Calu3 (cell line): ENCODE measurements at regions not wholly inside any gene's neighbourhood (a gene's known extent, or its start where the extent isn't known, plus 50 kb on each side); places are given as distances from the start of the nearest gene placed in this dataset.

Experiments used
- BruUV-seq: library from RNA; stranded (reverse); fragments of 400-500 nt; replicated peaks from 2 replicates; lab custom pipeline; 2021; lab: Mats Ljungman, UMichigan
- CTCF ChIA-PET: fragments of 300-600 bp; sonication (Branson Sonifier 250); formaldehyde crosslinking; loops from one replicate; lab custom pipeline; 2022; ENCODE audit warnings: antibody characterized with exemption; lab: Charles Lee
- DNase-seq: peaks from one replicate; pipeline ENCODE4 v3.0.0; 2022
- H3K27ac Mint-ChIP-seq: one replicate; pipeline ENCODE4 v1.8.0; 2022; ENCODE audit warnings: mixed read lengths; ENCODE audit not compliant: unreplicated experiment
- H3K27me3 Mint-ChIP-seq: one replicate; pipeline ENCODE4 v1.8.0; 2022; ENCODE audit warnings: mixed read lengths; ENCODE audit not compliant: unreplicated experiment
- H3K36me3 Mint-ChIP-seq: one replicate; pipeline ENCODE4 v1.8.0; 2022; ENCODE audit warnings: mild to moderate bottlenecking, moderate library complexity, mixed read lengths; ENCODE audit not compliant: insufficient read depth, unreplicated experiment
- H3K4me1 Mint-ChIP-seq: one replicate; pipeline ENCODE4 v1.8.0; 2022; ENCODE audit warnings: mild to moderate bottlenecking, low read depth, mixed read lengths; ENCODE audit not compliant: unreplicated experiment
- H3K4me3 Mint-ChIP-seq: one replicate; pipeline ENCODE4 v1.8.0; 2022; ENCODE audit warnings: mild to moderate bottlenecking, low read depth, moderate library complexity, mixed read lengths; ENCODE audit not compliant: unreplicated experiment
- H3K9me3 Mint-ChIP-seq: one replicate; pipeline ENCODE4 v1.8.0; 2022; ENCODE audit warnings: low read depth, mixed read lengths; ENCODE audit not compliant: unreplicated experiment
- CTCF ChIP-seq: fragments of 200-600 bp; IDR thresholded peaks from one replicate; pipeline ENCODE4 v1.8.0; 2022; ENCODE audit warnings: antibody characterized with exemption; ENCODE audit not compliant: unreplicated experiment
- intact Hi-C: fragments of 100-400 bp; cut with micrococcal nuclease; formaldehyde crosslinking; loops from one replicate; pipeline ENCODE4 v1.10.0; 2022; ENCODE audit not compliant: unreplicated experiment

DNA sequence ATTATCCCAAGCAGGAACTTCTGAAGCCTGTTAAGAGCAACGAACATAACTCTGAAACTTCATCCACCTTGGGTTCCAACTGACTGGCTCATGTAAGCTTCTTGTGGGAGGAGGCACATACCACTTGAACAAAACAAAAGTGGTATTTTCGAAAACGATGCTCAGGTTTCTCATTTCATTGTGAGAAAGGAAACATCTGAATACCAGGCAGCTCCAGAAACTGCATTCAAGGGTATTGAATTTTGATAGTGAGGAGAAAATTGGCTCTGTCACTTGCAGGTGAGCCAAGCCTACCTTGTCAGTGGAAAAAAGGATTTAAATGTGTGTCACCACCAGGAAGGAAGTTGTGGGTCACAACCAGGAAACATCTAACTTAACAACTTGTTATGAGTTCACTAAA, 218.1 kb upstream of the SATB1 start:
- no peaks in the 10 kb centered on the region for H3K36me3 Mint-ChIP-seq
- H3K9me3 Mint-ChIP-seq, result peaks cover 2% of the 10 kb centered on the region
- no peak for DNase-seq
- CTCF ChIA-PET, result no interaction called here
- intact Hi-C loops, result no loop called here
- no peaks in the 10 kb centered on the region for H3K4me1 Mint-ChIP-seq
- no peak for TF ChIP-seq CTCF
- no peak overlapping the region for H3K27ac Mint-ChIP-seq
- H3K27me3 Mint-ChIP-seq, result no peaks in the 10 kb centered on the region
- no peak overlapping the region for H3K4me3 Mint-ChIP-seq
- no TSS peak for BruUV-seq

GRCh38 chr3:18641916-18642315, 216.8 kb upstream of the SATB1 start:
- no peak for DNase-seq
- Mint-ChIP-seq H3K4me1 (no peaks in the 10 kb centered on the region), H3K27me3 (no peaks in the 10 kb centered on the region), H3K27ac (no peak overlapping the region), H3K36me3 (no peaks in the 10 kb centered on the region), H3K4me3 (no peak overlapping the region), H3K9me3 (peaks cover 2% of the 10 kb centered on the region)
- CTCF ChIA-PET, result no interaction called here
- BruUV-seq, result no TSS peak
- intact Hi-C loops, result no loop called here
- no peak for TF ChIP-seq CTCF

DNA sequence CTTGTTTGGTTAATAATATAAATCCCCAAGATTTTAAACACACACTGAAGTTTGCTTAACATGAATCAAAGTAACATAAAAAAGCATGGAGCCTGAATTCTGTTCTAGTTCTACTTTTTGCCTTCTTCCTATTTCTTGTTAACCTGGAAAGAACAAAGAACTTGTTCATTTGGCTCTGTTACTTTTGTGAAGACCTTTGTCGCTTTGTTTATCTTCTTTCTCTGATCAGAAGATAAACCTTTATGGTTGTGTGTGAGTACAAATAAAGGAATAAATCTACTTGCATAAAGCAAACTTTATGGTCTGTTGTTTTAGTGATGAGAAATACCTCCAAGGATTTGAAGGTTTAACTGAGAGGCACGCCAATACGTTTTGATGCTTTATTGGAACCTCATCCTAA, 210.1 kb upstream of the SATB1 start:
- H3K9me3 Mint-ChIP-seq, result no peaks in the 10 kb centered on the region
- no TSS peak for BruUV-seq
- H3K4me1 Mint-ChIP-seq, result no peaks in the 10 kb centered on the region
- no peak for TF ChIP-seq CTCF
- H3K4me3 Mint-ChIP-seq, result no peak overlapping the region
- CTCF ChIA-PET, result no interaction called here
- H3K27me3 Mint-ChIP-seq, result no peaks in the 10 kb centered on the region
- no peak overlapping the region for H3K27ac Mint-ChIP-seq
- intact Hi-C loops, result no loop called here
- DNase-seq, result no peak
- no peaks in the 10 kb centered on the region for H3K36me3 Mint-ChIP-seq

DNA sequence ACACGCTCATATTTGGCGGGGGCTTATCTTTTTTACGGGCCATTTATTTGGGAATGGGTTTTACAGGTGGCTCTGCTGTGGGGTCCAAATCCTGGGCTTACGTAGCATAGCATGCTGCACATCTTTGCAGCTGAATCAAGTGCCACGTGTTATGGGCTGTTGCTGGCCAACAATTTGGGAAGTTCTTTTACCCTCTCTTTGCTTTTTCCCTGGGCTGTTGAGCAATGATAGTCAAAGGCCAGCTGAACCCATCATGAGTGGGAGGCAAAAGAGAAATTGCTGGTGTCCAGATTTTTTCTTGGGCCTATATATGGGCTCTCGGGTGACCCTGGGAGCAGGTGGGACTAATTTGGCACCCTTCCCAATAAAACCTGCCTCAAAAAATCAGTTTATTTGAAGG, 209.3 kb upstream of the SATB1 start:
- Mint-ChIP-seq H3K9me3 (no peaks in the 10 kb centered on the region), H3K27me3 (no peaks in the 10 kb centered on the region), H3K4me1 (no peaks in the 10 kb centered on the region), H3K4me3 (no peak overlapping the region), H3K27ac (no peak overlapping the region), H3K36me3 (no peaks in the 10 kb centered on the region)
- no peak for DNase-seq
- intact Hi-C loops, result no loop called here
- no TSS peak for BruUV-seq
- CTCF ChIA-PET, result no interaction called here
- no peak for TF ChIP-seq CTCF
